Cardiac muscle cell (in vitro differentiated cells and primary cell): ENCODE measurements at regions not wholly inside any gene's neighbourhood (a gene's known extent, or its start where the extent isn't known, plus 50 kb on each side); places are given as distances from the start of the nearest gene placed in this dataset.

ENCODE experiments used
- DNase-seq, 2 donors: peaks; one replicate each; pipeline versions ENCODE4 v3.0.0 to v3.0.0-alpha.2; 2010 to 2017; ENCODE audit warnings: low read depth in 1 of 2, low spot score in 1 of 2
- H3K27ac ChIP-seq: fragments of 200-600 bp; sonication (generic); 2 replicates; pipeline ENCODE4 v1.5.1; 2016
- H3K27me3 ChIP-seq: fragments of 200-600 bp; sonication (generic); 2 replicates; pipeline ENCODE4 v1.6.0; 2016; ENCODE audit warnings: control low read depth
- H3K36me3 ChIP-seq: fragments of 200-600 bp; sonication (generic); 2 replicates; pipeline ENCODE4 v1.5.1; 2016; ENCODE audit warnings: control low read depth
- H3K4me1 ChIP-seq: fragments of 200-600 bp; sonication (generic); 2 replicates; pipeline ENCODE4 v1.8.1; 2017; ENCODE audit warnings: low read depth, mild to moderate bottlenecking, mixed run types
- H3K4me3 ChIP-seq: fragments of 200-600 bp; sonication (generic); 2 replicates; pipeline ENCODE4 v1.5.1; 2016; ENCODE audit warnings: mild to moderate bottlenecking
- H3K9me3 ChIP-seq: fragments of 200-600 bp; sonication (generic); 2 replicates; pipeline ENCODE4 v1.5.1; 2017; ENCODE audit warnings: low read depth, mild to moderate bottlenecking, control low read depth
- CTCF ChIP-seq: IDR thresholded peaks from 2 replicates; pipeline ENCODE4 v1.5.1; 2012; ENCODE audit warnings: low read depth, mild to moderate bottlenecking, low read length

- H3K36me3 ChIP-seq, result no peaks in the 10 kb centered on the region
Measured at GRCh38 chr4:152207378-152207720, 328.5 kb downstream of the FBXW7 start.

GRCh38 chr4:152206646-152207377 is 329.1 kb downstream of the FBXW7 start:
- no peak for TF ChIP-seq CTCF

More at GRCh38 chr4:152207378-152207720, 328.5 kb downstream of the FBXW7 start:
- H3K27me3 ChIP-seq, result peaks cover 62% of the 10 kb centered on the region
- H3K4me3 ChIP-seq, result no peak overlapping the region
- H3K27ac ChIP-seq, result no peak overlapping the region
- H3K4me1 ChIP-seq, result peaks cover 27% of the 10 kb centered on the region
- TF ChIP-seq CTCF, result no peak
- no peak for DNase-seq
- no peaks in the 10 kb centered on the region for H3K9me3 ChIP-seq

GRCh38 chr4:152206185-152206584 is 329.7 kb downstream of the FBXW7 start:
- no peak for TF ChIP-seq CTCF
- peak; percentile 14 to 71 for DNase-seq
- Histone ChIP-seq H3K9me3 (no peaks in the 10 kb centered on the region), H3K27ac (no peak overlapping the region), H3K4me1 (peaks cover 27% of the 10 kb centered on the region), H3K4me3 (no peak overlapping the region), H3K27me3 (peaks cover 73% of the 10 kb centered on the region), H3K36me3 (no peaks in the 10 kb centered on the region)

More at GRCh38 chr4:152206646-152207377, 329.1 kb downstream of the FBXW7 start:
- DNase-seq, result peak; percentile 6 to 31
- no peak overlapping the region for H3K27ac ChIP-seq
- peaks cover 27% of the 10 kb centered on the region for H3K4me1 ChIP-seq
- no peaks in the 10 kb centered on the region for H3K9me3 ChIP-seq
- H3K36me3 ChIP-seq, result no peaks in the 10 kb centered on the region
- H3K27me3 ChIP-seq, result peaks cover 67% of the 10 kb centered on the region
- no peak overlapping the region for H3K4me3 ChIP-seq

GRCh38 chr4:152202415-152202814 is 333.5 kb downstream of the FBXW7 start:
- H3K4me1 ChIP-seq, result peaks cover 25% of the 10 kb centered on the region
- H3K27ac ChIP-seq, result no peak overlapping the region
- H3K36me3 ChIP-seq, result no peaks in the 10 kb centered on the region
- H3K27me3 ChIP-seq, result peaks cover 65% of the 10 kb centered on the region
- no peak for DNase-seq
- no peaks in the 10 kb centered on the region for H3K9me3 ChIP-seq
- no peak overlapping the region for H3K4me3 ChIP-seq
- TF ChIP-seq CTCF, result no peak

DNA sequence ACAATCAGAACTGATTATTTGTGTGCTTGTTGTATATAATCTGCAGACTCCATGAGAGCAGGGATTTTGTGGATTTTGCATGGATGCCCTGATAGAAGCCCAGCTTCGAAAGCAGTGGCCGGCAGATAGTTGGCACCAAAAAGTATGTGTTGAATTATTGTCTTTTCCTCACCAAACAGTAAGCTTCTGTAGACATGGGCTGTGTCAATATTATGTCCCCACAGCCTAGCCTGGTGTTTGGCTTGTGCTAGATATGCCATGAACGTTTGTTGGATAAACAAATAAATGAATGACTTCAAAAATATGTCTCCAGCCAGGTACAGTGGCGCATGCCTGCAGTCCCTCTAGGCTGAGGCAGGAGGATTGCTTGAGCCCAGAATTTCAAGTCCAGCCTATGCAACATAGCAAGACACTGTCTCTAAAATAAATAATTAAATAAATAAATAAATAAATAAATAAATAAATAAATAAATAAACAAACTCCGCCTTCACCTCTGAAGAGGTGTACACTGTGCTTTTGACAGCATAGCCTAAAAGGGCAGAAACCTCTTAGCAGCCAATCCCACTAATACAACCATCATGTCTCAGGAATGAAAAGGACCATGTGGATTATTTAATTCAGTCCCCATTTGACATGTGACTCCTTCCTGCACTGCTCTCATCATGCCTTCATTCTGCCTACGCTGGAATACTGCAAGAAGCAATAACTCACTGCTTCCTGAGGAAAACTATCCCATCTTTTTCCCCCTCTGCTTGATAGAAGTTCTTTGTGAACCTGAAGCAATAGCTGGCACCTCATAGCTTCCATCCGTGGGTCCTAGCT is 335.2 kb downstream of the FBXW7 start:
- Histone ChIP-seq H3K27me3 (peaks cover 61% of the 10 kb centered on the region), H3K9me3 (no peaks in the 10 kb centered on the region), H3K4me3 (no peak overlapping the region), H3K4me1 (peaks cover 8% of the 10 kb centered on the region), H3K27ac (no peak overlapping the region), H3K36me3 (no peaks in the 10 kb centered on the region)
- TF ChIP-seq CTCF, result no peak
- no peak for DNase-seq
